DND-41 (cell line): ENCODE measurements at regions not wholly inside any gene's neighbourhood (a gene's known extent, or its start where the extent isn't known, plus 50 kb on each side); places are given as distances from the start of the nearest gene placed in this dataset.

Experiments
- ATAC-seq: fragments of 200-7000 bp; cut with Tn5 transposase; 3 replicates; pipeline ENCODE4 v1.9.1; 2021; ENCODE audit warnings: low read depth; ENCODE audit not compliant: insufficient read depth
- DNase-seq: peaks from one replicate; pipeline ENCODE4 v3.0.0-alpha.2; 2020
- H2AFZ ChIP-seq: 2 replicates; pipeline ENCODE4 v1.6.0; 2012; ENCODE audit warnings: low read depth, low read length
- H3K27ac ChIP-seq: 2 replicates; pipeline ENCODE4 v1.5.1; 2012; ENCODE audit warnings: low read length, inconsistent platforms
- H3K27me3 ChIP-seq: fragments of 200-600 bp; sonication (generic); 2 replicates; pipeline ENCODE4 v1.6.0; 2012; ENCODE audit warnings: low read length, mild to moderate bottlenecking, inconsistent platforms; ENCODE audit not compliant: insufficient read depth, poor library complexity
- H3K36me3 ChIP-seq: 2 replicates; pipeline ENCODE4 v1.5.1; 2012; ENCODE audit warnings: low read length, inconsistent platforms; ENCODE audit not compliant: insufficient read depth
- H3K4me1 ChIP-seq: 2 replicates; pipeline ENCODE4 v1.5.1; 2012; ENCODE audit warnings: mild to moderate bottlenecking, low read length; ENCODE audit not compliant: insufficient read depth
- H3K4me2 ChIP-seq: 2 replicates; pipeline ENCODE4 v1.6.0; 2012; ENCODE audit warnings: mild to moderate bottlenecking, moderate library complexity, low read length, inconsistent platforms; ENCODE audit not compliant: insufficient read depth
- H3K4me3 ChIP-seq, 2 experiments: fragments of 200-600 bp in 1 of 2; shearing (Covaris generic) in 1 of 2; 2 replicates each; pipeline ENCODE4 v1.5.1; 2012 to 2016; ENCODE audit warnings: inconsistent platforms in 2 of 2, low read length in 2 of 2, mild to moderate bottlenecking in 2 of 2, low read depth in 1 of 2, moderate library complexity in 1 of 2
- H3K79me2 ChIP-seq: 2 replicates; pipeline ENCODE4 v1.6.0; 2012; ENCODE audit warnings: low read length, inconsistent platforms; ENCODE audit not compliant: insufficient read depth
- H3K9ac ChIP-seq: 2 replicates; pipeline ENCODE4 v1.6.0; 2012; ENCODE audit warnings: low read depth, mild to moderate bottlenecking, inconsistent platforms, low read length, moderate library complexity
- H3K9me3 ChIP-seq: 2 replicates; pipeline ENCODE4 v1.5.1; 2012; ENCODE audit warnings: low read length, moderate library complexity, mild to moderate bottlenecking, inconsistent platforms; ENCODE audit not compliant: insufficient read depth, severe bottlenecking
- H4K20me1 ChIP-seq: 2 replicates; pipeline ENCODE4 v1.6.0; 2012; ENCODE audit warnings: low read length; ENCODE audit not compliant: insufficient read depth
- CTCF ChIP-seq: IDR thresholded peaks from 2 replicates; pipeline ENCODE4 v1.5.1; 2012; ENCODE audit warnings: borderline replicate concordance, low read length, moderate library complexity, mild to moderate bottlenecking; ENCODE audit not compliant: poor library complexity, severe bottlenecking; ENCODE audit errors: extremely low read depth
- EZH2 ChIP-seq: IDR thresholded peaks from 3 replicates; pipeline ENCODE4 v1.6.1; 2012; ENCODE audit warnings: borderline replicate concordance, low read depth, mild to moderate bottlenecking, moderate library complexity, low read length, inconsistent platforms; ENCODE audit not compliant: severe bottlenecking

DNA sequence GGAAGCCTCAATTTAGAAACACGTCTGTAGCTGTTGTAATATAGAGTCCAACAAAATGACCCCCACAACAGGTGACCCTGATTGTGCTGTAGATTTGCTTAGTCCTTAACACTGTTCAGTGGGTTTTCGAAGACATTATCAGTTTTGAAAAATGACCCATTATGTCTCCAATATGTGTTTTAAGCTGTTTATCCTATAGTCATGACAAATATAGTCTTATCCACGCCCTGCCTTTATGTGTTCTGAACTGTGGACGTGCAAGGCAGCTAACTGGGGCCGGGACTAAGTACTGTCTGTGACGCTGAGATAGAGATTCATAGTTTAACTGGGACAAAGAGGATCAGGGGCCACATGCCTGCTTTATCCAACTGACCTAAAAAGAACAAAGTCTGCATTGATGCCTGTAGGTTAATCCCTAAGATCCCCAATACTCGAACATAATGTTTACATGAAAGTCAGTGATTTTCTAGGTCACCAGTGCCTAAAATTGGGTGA lies 192.4 kb downstream of the CD83 start:
- DNase-seq (no peak), ATAC-seq (no peak)
- Histone ChIP-seq H3K27me3 (no peaks in the 10 kb centered on the region), H3K9ac (no peak overlapping the region), H2AFZ (no peak overlapping the region), H3K36me3 (no peaks in the 10 kb centered on the region), H3K27ac (no peak overlapping the region), H3K9me3 (no peaks in the 10 kb centered on the region), H3K4me3 (no peak overlapping the region), H3K79me2 (no peaks in the 10 kb centered on the region), H3K4me2 (no peak overlapping the region), H3K4me1 (no peaks in the 10 kb centered on the region), H4K20me1 (no peaks in the 10 kb centered on the region)
- TF ChIP-seq CTCF (no peak), EZH2 (no peak)

DNA sequence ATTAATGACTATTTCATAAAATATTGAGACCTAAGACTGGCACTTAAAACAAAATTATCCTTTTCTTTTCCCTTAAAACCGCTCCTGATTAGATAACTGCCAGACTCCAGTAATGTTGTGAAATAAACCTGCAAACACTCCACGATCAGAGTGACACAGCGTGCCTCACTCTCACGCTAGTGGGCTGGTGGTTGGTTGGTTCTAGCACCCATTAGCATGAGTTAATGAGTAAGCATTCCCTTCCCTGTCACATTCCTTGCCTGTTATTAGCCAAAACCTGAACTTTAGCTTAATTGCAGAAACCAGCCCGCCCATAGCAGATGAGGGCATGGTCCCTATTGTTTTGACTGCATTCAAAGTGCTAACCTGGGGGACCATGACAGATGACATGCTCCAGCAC lies 193.4 kb downstream of the CD83 start:
- H4K20me1 ChIP-seq, result no peaks in the 10 kb centered on the region
- no peak overlapping the region for H3K27ac ChIP-seq
- ATAC-seq, result no peak
- TF ChIP-seq EZH2, result no peak
- no peak for TF ChIP-seq CTCF
- H2AFZ ChIP-seq, result no peak overlapping the region
- no peaks in the 10 kb centered on the region for H3K79me2 ChIP-seq
- H3K27me3 ChIP-seq, result no peaks in the 10 kb centered on the region
- H3K4me2 ChIP-seq, result no peak overlapping the region
- H3K4me1 ChIP-seq, result no peaks in the 10 kb centered on the region
- H3K36me3 ChIP-seq, result no peaks in the 10 kb centered on the region
- H3K4me3 ChIP-seq, result no peak overlapping the region
- no peak overlapping the region for H3K9ac ChIP-seq
- no peak for DNase-seq
- no peaks in the 10 kb centered on the region for H3K9me3 ChIP-seq

DNA sequence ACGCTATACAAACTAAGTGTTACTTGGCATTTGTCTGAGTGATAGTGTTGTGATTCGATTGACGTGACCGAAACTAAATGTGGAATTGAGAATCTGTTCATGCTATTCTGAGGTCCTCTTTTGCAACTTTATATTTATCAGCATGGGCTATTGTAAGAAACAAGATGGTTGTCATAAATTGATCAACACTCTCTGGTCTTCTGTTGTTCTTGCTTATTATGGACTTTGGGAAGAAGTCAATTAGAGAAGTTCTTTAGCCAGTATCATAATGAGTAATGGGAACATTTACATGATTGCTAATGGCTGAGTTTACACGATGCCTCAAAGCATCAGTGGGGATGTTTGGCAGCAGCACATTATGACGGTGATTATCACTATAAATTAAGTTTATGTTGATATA lies 195.0 kb downstream of the CD83 start:
- Histone ChIP-seq H4K20me1 (no peaks in the 10 kb centered on the region), H2AFZ (no peak overlapping the region), H3K27me3 (no peaks in the 10 kb centered on the region), H3K4me1 (peaks cover 13% of the 10 kb centered on the region), H3K79me2 (no peaks in the 10 kb centered on the region), H3K9me3 (no peaks in the 10 kb centered on the region), H3K9ac (no peak overlapping the region), H3K27ac (no peak overlapping the region), H3K4me2 (no peak overlapping the region), H3K36me3 (no peaks in the 10 kb centered on the region), H3K4me3 (no peak overlapping the region)
- ATAC-seq (no peak), DNase-seq (no peak)
- TF ChIP-seq EZH2 (no peak), CTCF (no peak)

GRCh38 chr6:14313248-14313647 lies 195.7 kb downstream of the CD83 start:
- Histone ChIP-seq H3K4me2 (no peak overlapping the region), H3K36me3 (no peaks in the 10 kb centered on the region), H3K27ac (no peak overlapping the region), H4K20me1 (no peaks in the 10 kb centered on the region), H3K27me3 (no peaks in the 10 kb centered on the region), H2AFZ (no peak overlapping the region), H3K9ac (no peak overlapping the region), H3K4me1 (peaks cover 20% of the 10 kb centered on the region), H3K79me2 (no peaks in the 10 kb centered on the region), H3K9me3 (no peaks in the 10 kb centered on the region), H3K4me3 (no peak overlapping the region)
- DNase-seq (no peak), ATAC-seq (no peak)
- no peak for TF ChIP-seq EZH2
- no peak for TF ChIP-seq CTCF
